ENCODE measurements at regions not wholly inside any gene's neighbourhood (a gene's known extent, or its start where the extent isn't known, plus 50 kb on each side); places are given as distances from the start of the nearest gene placed in this dataset.

DNA sequence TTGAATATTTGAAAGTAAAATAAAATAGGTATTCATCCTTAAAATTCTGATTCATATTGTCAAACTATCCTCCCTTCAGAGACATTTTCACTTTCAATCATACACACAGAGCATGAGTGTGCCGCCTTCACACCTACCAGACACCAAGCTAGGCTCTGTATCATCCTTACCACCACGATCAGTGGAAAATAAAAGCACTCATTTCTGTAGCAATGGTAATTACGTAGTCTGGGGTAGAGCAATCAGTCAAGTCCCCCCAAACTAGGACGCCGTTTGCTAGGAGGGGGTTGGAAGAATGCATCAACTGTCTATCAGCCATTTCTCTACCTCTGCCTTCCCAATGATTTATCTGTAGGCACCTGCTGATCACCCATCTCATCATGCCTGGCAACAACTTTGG is 84.6 kb upstream of the GRIN2A start (continued):
- TF ChIP-seq RXRA (IDR thresholded peaks at IDR 0.05; ENCODE audit: insufficient read depth, low read depth, low read length), result no peak
- no peak for TF ChIP-seq SRF (IDR thresholded peaks at IDR 0.05; ENCODE audit: low read depth, low read length)
- no peak for TF ChIP-seq POLR2A (IDR thresholded peaks at IDR 0.05; ENCODE audit: control extremely low read depth in 1 of 2, low read depth in 2 of 2, low read length in 2 of 2)

Measured in H1 (cell line).